ENCODE measurements at regions not wholly inside any gene's neighbourhood (a gene's known extent, or its start where the extent isn't known, plus 50 kb on each side); places are given as distances from the start of the nearest gene placed in this dataset.
"Not testable (repeated sequence)": the region's sequence is repeated elsewhere in the genome, so short reads cannot be mapped to it uniquely, and the experiment has no call there.

- ATAC-seq (no peak), DNase-seq (no peak)
- Histone ChIP-seq H3K36me3 (no peaks in the 10 kb centered on the region), H3K4me1 (no peaks in the 10 kb centered on the region), H3K27me3 (no peaks in the 10 kb centered on the region), H3K9me3 (no peaks in the 10 kb centered on the region), H3K4me3 (no peak overlapping the region), H3K27ac (no peak overlapping the region)
- TF ChIP-seq, protein P1, sequence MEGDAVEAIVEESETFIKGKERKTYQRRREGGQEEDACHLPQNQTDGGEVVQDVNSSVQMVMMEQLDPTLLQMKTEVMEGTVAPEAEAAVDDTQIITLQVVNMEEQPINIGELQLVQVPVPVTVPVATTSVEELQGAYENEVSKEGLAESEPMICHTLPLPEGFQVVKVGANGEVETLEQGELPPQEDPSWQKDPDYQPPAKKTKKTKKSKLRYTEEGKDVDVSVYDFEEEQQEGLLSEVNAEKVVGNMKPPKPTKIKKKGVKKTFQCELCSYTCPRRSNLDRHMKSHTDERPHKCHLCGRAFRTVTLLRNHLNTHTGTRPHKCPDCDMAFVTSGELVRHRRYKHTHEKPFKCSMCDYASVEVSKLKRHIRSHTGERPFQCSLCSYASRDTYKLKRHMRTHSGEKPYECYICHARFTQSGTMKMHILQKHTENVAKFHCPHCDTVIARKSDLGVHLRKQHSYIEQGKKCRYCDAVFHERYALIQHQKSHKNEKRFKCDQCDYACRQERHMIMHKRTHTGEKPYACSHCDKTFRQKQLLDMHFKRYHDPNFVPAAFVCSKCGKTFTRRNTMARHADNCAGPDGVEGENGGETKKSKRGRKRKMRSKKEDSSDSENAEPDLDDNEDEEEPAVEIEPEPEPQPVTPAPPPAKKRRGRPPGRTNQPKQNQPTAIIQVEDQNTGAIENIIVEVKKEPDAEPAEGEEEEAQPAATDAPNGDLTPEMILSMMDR (IDR thresholded peaks at IDR 0.05): no peak
- TF ChIP-seq POLR2A (IDR thresholded peaks at IDR 0.05): no peak
- 31% methylated on average over 2 of the region's 2 CpGs for WGBS (ENCODE audit: insufficient coverage, low coverage, low lambda C conversion rate, missing lambda C conversion rate)
- intact Hi-C loops (cut with DNase I): no loop called here
These were observed 1811.2 kb upstream of the PCDH10 start for GRCh38 chr4:131337936-131338335.

GRCh38 chr4:131339137-131339536 is 1810.0 kb upstream of the PCDH10 start:
- no peaks in the 10 kb centered on the region for H3K9me3 ChIP-seq
- no peak for ATAC-seq
- intact Hi-C loops (cut with DNase I): no loop called here

GRCh38 chr4:131344761-131345160 is 1804.3 kb upstream of the PCDH10 start:
- no peak for DNase-seq
- intact Hi-C loops (cut with DNase I): no loop called here

More at GRCh38 chr4:131339137-131339536, 1810.0 kb upstream of the PCDH10 start:
- 29% methylated on average over 2 of the region's 2 CpGs for WGBS (ENCODE audit: insufficient coverage, low coverage, low lambda C conversion rate, missing lambda C conversion rate)
- Histone ChIP-seq H3K36me3 (no peaks in the 10 kb centered on the region), H3K4me3 (no peak overlapping the region), H3K27ac (no peak overlapping the region), H3K27me3 (no peaks in the 10 kb centered on the region), H3K4me1 (no peaks in the 10 kb centered on the region)
- DNase-seq: no peak
- TF ChIP-seq, protein P1 (IDR thresholded peaks at IDR 0.05): no peak
- no peak for TF ChIP-seq POLR2A (IDR thresholded peaks at IDR 0.05)

GRCh38 chr4:131347816-131348215 is 1801.3 kb upstream of the PCDH10 start:
- DNase-seq (no peak), ATAC-seq (no peak)
- WGBS (ENCODE audit: insufficient coverage, low coverage, low lambda C conversion rate, missing lambda C conversion rate): 19% methylated on average over 2 of the region's 2 CpGs
- no peaks in the 10 kb centered on the region for H3K27me3 ChIP-seq
- H3K4me1 ChIP-seq: no peaks in the 10 kb centered on the region
- H3K36me3 ChIP-seq: no peaks in the 10 kb centered on the region
- intact Hi-C loops (cut with DNase I): no loop called here
- H3K27ac ChIP-seq: no peak overlapping the region
- TF ChIP-seq POLR2A (IDR thresholded peaks at IDR 0.05): no peak
- TF ChIP-seq, protein P1 (IDR thresholded peaks at IDR 0.05): no peak
- no peak overlapping the region for H3K4me3 ChIP-seq
- H3K9me3 ChIP-seq: no peaks in the 10 kb centered on the region

More at GRCh38 chr4:131344761-131345160, 1804.3 kb upstream of the PCDH10 start:
- Histone ChIP-seq H3K27ac (no peak overlapping the region), H3K4me3 (no peak overlapping the region), H3K9me3 (no peaks in the 10 kb centered on the region), H3K4me1 (no peaks in the 10 kb centered on the region), H3K27me3 (no peaks in the 10 kb centered on the region), H3K36me3 (no peaks in the 10 kb centered on the region)
- TF ChIP-seq, protein P1 (IDR thresholded peaks at IDR 0.05): no peak
- TF ChIP-seq POLR2A (IDR thresholded peaks at IDR 0.05): no peak
- 29% methylated on average over 2 of the region's 2 CpGs for WGBS (ENCODE audit: insufficient coverage, low coverage, low lambda C conversion rate, missing lambda C conversion rate)
- ATAC-seq: no peak

GRCh38 chr4:131348263-131348662 is 1800.8 kb upstream of the PCDH10 start:
- TF ChIP-seq, protein P1 (IDR thresholded peaks at IDR 0.05): no peak
- TF ChIP-seq POLR2A (IDR thresholded peaks at IDR 0.05): no peak
- no peak overlapping the region for H3K27ac ChIP-seq
- DNase-seq (no peak), ATAC-seq (no peak)
- H3K9me3 ChIP-seq: no peaks in the 10 kb centered on the region
- H3K36me3 ChIP-seq: no peaks in the 10 kb centered on the region
- no peaks in the 10 kb centered on the region for H3K27me3 ChIP-seq
- intact Hi-C loops (cut with DNase I): no loop called here
- H3K4me1 ChIP-seq: no peaks in the 10 kb centered on the region
- WGBS (ENCODE audit: insufficient coverage, low coverage, low lambda C conversion rate, missing lambda C conversion rate): 19% methylated on average over 2 of the region's 2 CpGs
- no peak overlapping the region for H3K4me3 ChIP-seq

GRCh38 chr4:131352371-131352770 is 1796.7 kb upstream of the PCDH10 start:
- WGBS (ENCODE audit: insufficient coverage, low coverage, low lambda C conversion rate, missing lambda C conversion rate): 81% methylated on average over 2 of the region's 19 CpGs

More at GRCh38 chr4:131352371-131352770, 1796.7 kb upstream of the PCDH10 start:
- H3K4me1 ChIP-seq; DNase-seq; H3K9me3 ChIP-seq; ATAC-seq; H3K36me3 ChIP-seq; intact Hi-C loops (cut with DNase I); H3K27me3 ChIP-seq; H3K4me3 ChIP-seq; H3K27ac ChIP-seq: not testable (repeated sequence)

Data from right lobe of liver (tissue), 6 donors.